SIG-M5 treated with dmso at 0.1 percent for 504 hours (cell line): ENCODE measurements at regions not wholly inside any gene's neighbourhood (a gene's known extent, or its start where the extent isn't known, plus 50 kb on each side); places are given as distances from the start of the nearest gene placed in this dataset.
"Not testable (repeated sequence)": the region's sequence is repeated elsewhere in the genome, so short reads cannot be mapped to it uniquely, and the experiment has no call there.

ENCODE experiments used
- DNase-seq: peaks from one replicate; lab custom pipeline; 2025; ENCODE audit not compliant: unreplicated experiment; lab: John Stamatoyannopoulos, UW

DNA sequence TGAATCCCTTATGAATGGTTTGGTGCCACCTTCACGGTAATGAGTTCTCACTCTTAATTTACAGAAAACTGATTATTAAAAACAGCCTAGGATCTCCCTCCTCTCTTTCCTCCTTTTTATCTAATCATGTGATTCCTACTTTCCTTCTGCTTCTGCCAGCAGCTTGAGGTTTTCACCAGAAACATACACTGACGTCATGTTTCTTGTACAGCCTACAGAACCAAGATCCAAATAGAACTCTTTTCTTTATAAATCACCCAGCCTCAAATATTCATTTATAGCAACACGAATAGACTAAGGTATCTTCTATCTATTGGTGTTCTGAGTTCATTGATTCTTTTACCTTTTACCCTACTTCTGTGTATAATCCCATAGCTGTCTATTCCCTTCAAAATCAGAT is 388.9 kb upstream of the CDH10 start:
- no peak for DNase-seq

DNA sequence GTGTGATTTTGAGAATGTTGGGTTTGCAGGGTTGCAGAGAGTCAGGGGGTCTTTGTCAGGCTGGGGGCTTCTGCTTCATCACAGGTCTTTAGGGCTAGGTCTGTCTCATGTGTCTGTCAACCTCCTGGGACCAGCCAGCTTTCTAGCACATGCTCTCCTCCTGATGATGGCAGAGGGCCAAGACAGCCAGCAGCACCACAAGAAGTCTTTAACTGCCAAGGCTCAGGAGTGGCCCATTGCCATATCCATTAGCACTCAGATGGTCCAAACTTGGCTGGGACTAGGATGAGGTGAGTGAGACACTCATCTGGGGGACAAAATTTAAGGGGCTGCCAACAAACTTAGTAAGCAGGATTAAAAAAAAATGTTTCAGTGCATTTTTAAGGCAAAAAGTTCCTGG is 384.2 kb upstream of the CDH10 start:
- no peak for DNase-seq

DNA sequence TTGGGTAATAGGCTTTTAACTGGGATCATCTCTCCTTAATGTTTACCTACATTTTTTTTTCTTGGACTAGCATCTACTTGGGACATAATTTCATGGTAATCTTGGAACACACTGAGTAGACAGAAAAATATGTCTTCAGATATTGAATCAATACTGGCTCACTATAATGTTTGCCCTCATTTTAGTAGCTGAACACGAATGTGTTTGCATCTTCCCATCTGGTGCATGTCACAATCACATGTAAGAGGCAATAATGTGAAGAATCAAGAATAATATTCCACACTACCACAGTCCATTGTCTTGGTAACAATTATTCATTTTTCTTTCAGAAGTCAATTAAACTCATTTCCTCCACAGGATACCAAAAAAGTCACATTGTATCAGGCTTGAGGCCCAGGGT is 382.7 kb upstream of the CDH10 start:
- DNase-seq: no peak

DNA sequence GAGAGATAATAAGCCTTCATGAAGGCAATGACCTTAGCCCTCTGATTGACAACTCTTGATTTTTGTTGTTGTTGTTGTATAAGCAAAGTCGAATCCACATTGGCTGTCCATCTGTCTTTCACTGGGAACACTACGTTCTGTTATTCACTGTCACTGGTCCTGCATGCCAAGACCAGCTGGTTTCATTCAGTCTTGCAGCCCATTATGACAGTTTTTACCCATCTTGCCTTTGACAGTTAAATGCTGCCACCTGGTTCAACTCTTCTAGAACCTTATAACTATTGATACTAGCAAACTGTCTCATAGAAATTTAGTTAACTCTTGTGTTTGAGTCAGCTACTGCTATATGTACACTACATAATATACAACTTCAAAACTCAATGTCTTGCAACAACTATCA is 382.3 kb upstream of the CDH10 start:
- DNase-seq: no peak

DNA sequence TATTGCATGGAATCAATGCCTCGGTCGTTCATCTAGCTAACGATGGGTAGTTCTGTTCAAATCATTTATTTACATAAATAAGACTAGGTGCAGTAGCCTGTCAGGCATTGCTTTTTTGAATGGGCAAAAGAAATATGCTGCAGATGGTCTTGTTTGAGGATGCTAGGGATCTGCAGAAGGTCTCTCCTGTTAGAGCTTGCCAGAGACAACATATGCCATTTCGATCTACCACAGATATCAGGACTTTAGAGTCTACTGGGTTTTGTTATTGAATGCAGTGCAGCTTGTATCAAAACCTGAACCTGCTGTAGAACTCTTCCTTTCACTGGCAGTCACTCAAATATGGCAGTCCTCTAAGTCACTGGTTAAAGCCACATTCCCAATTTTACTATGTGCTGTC is 381.1 kb upstream of the CDH10 start:
- DNase-seq: no peak

DNA sequence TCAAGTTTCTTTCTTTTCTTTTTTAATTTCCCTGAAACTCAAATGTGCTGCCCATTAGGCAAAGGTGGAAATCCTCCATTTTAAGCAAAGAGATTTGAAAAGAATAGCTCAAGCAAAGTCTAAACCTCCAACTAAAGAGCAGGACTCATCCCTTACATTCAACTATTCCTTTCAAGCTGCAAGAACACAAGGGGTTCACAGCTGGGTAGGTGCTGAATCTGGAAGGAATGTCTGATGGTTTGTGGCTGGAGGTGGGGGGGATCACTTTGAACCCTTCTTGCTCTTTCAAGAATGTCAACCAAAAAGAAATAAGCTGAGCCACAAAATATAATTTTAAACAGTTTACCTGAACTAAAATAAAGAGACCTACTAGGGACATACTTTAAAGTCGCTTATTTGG is 375.7 kb upstream of the CDH10 start:
- DNase-seq: no peak

DNA sequence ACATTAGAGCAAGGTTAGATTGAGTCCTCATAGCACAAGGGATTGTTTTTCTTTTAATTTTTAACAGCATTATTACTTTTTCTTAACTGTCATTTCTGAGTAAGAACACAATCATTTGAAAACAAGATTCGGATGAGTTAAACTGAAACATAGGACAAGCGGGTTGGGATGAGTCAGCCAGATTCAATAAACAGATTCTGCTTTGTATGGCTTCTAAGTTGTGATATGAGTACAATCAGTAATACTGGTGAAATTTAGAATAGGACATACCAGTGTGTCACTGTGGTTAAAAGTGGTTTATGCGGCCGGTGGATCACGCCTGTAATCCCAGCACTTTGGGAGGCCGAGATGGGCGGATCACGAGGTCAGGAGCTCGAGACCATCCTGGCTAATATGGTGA is 364.3 kb upstream of the CDH10 start:
- no peak for DNase-seq

DNA sequence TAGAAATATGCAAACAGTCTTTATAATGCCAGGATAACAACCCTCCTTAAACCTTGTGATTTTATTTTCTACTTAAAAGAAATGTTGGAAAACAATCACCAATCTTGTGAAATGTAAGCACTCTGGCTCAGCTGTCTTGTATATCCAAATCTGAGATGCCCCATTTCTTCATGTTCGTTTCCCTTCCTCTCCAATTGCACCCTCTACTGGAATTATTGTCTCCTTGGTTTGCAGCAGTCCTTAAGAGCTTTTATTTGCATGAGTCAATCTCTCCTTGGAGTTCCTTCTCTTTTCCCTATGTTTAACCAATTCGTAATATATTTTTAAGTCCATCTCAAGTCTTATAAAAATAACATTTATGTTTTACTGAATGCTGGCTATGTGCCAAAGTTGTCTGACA is 362.0 kb upstream of the CDH10 start:
- DNase-seq: peak; percentile 79

DNA sequence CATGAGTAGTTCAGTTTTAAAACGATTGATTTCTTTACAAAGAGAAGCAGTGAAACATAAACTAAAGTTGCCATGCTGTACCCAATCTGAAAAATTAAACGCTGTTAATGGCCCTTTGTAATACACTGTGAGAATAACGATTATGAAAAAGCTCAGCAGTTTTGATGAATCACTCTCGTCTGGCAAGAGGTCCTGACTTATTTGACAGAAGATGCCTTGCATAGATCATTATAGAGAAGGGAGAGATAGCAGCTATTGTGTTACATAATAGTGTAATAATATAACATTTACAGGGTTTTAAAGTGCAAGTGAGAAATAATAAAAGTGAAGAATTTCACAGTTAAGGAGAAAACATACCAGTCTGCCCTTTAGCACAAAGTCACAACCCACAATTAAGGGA is 361.5 kb upstream of the CDH10 start:
- DNase-seq: no peak

DNA sequence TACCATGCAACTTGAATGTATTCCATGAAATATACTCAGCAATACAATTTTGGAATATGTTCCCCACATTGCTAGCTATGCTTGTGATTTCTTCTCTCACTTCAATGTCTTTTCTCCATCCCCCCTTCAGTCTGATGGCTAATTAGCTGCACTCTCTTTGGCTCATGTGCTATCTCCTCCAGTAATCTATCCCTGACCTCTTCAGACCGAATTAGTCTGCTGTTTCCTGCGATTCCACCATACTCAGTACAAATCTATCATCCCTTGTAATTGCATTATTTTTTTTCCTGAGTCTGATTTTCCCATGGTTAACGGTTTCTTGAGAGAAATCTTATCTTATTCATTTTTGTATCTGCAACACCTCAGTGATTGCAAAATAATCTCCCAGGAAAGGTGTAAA is 360.7 kb upstream of the CDH10 start:
- DNase-seq: no peak

DNA sequence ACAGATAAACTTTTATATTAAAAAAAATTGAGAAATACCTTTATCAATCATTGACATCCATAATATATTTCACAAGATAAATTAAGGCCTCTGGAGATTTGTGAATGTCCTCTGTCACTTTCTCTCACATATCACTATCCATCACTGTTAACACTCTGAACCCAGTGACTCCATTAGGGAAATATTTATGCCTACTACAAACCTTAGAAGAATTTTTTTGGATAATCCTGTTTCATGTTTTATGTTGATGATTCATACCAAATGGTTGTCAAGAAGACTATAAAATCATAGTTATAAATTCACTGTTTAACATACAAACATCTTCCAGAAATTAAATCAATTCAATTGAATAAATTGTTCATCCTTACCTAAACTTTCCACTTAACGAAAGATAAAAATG is 357.6 kb upstream of the CDH10 start:
- DNase-seq: no peak

DNA sequence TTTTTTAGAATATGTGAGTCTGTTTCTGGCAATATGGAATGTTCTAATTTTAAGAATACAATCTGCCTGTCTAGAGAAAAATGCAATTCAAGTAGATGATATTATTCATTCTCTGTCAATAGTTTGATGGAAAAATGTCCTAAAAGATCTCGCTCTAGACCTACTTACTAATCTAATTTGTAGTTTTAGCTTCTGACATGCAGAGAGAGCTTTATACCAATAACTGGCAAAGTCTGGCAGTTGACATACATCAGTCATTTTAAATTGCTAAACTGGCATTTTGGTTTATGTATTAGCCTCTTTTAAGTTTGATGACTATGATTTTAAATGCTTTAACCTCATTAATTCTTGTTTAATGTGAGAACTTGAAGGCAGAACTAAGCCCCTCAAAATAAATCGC is 355.0 kb upstream of the CDH10 start:
- DNase-seq: no peak

DNA sequence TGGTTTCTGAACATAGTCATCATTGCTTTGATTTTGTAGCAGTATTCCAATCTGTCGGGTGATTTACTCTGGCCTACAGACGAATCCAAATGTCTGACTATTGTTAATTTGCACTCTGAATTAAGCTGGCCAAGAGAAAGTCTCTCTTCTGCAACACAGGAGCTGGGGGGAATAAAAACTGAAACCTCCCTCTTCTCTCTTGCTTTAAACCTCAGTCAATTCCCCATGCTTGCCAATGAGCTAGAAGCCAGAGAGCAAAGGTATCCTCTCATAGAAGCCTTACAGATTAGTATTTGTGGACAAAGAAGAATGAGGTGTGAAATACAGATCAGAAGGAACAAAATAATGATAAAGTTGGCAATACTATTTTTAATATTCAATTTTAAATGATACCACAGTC is 353.9 kb upstream of the CDH10 start:
- DNase-seq: no peak

DNA sequence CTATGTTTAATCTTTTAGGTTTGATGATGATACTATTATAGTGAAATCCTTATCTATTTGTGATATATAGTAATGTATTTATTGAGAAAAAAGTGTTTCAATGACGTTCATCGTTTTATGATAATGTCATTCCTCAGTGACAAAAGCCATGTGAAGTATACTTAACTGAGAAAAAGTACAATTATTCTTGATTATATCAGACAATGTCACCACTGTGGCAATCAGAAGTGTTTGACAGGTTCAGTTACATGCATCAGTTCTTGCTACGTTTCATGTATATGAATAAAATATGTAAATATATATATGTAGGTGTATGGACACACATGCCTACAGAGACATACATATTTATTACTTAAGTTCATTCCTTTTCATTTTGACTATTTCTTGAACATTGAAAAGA is 341.5 kb upstream of the CDH10 start:
- DNase-seq: no peak

DNA sequence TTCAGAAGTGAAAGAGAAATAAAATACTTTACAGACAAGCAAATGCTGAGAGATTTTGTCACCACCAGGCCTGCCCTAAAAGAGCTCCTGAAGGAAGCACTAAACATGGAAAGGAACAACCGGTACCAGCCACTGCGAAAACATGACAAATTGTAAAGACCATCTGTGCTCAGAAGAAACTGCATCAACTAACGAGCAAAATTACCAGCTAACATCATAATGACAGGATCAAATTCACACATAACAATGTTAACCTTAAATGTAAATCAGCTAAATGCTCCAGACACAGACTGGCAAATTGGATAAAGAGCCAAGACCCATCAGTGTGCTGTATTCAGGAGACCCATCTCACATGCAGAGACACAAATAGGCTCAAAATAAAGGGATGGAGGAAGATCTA is 333.8 kb upstream of the CDH10 start:
- not testable (repeated sequence) for DNase-seq

DNA sequence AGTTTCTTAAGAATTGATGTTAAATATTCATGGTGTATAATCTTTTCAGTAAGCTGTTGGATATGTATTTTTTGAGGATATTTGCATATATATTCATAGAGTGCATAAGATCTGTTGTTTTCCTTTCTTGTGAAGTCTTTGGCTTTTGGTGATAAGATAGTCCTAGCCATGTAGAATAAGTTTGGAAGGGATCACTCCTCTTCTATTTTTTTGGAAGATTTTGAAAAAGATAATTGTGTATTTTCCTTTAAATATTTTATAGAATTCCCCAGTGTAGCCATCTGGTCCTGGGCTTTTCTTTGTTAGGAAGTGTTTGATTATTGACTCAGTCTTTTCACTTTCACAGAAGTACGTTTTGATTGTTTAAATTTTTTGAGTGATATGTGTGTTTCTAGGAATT is 318.8 kb upstream of the CDH10 start:
- no peak for DNase-seq

DNA sequence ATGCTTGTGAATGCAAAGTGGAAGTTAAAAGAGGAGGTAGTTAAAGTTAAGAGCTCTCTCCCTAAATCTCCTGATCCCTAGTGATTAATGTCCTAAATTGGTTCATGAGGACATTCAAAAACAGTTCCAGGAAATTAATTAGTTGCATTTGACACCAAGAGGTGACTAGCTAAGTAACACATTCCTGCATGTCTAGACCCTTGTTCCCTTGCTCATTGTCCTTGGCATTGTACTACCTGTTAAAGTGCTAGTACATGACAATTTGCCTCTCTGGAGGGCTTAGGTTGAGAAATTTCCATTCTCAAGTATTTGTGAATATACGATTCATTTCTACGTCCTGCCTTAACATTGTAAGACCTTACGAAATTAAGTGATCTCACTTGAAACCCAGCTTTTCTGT is 278.6 kb upstream of the CDH10 start:
- no peak for DNase-seq

DNA sequence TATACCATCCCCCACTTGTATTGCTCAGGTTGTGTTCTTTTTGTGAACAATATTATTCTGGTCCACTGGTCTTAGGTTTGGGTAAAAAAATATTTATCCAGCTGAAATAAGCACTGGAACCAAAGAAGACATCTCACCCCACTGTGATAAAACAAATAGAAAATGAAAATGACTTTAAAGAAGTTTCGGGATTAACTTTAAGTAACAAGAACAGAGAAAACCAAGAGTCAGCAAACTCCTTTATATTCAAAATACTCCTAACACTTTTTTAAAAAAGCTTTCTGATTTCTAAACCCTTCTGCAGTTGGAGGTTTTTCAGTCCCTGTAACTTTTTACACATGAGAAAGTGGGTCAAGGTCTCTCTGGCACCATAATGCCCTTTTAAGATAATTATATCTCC is 273.9 kb upstream of the CDH10 start:
- DNase-seq: no peak

DNA sequence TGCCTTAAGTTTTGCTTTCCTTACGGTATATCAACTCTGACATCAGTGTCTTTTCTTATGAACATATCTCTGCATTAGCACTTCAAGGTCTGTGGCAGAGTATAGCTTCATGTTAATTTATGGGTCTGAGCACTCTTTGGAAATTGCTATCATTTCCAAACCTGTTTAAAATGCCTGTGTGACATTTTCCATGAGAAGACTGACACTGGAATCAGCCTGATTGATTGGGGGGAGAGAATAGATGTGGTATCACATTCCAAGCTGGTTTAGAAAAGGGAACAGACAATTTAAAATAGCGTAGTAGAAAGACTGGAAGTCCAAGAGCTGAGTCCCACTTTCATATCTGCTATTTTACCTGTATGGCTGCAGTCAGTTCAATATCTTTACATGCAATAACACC is 272.1 kb upstream of the CDH10 start:
- DNase-seq: no peak

DNA sequence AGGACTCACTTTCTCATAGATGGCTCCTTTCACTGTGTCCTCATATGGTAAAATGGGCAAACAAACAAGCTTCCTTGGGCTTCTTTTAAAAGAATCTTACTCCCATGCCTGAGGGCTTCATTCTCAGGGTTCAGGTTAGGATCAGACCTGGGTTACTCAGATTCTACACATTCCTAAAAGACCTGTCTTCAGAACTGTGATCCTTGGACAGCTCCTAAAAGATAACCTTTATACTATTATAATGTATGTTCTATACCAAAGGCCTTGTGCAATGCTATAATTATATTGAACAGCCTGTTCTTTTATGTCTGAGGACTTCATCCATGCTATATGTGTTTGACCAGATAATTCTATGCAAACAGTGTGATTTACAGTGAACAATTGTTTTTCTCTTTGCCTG is 264.4 kb upstream of the CDH10 start:
- no peak for DNase-seq

DNA sequence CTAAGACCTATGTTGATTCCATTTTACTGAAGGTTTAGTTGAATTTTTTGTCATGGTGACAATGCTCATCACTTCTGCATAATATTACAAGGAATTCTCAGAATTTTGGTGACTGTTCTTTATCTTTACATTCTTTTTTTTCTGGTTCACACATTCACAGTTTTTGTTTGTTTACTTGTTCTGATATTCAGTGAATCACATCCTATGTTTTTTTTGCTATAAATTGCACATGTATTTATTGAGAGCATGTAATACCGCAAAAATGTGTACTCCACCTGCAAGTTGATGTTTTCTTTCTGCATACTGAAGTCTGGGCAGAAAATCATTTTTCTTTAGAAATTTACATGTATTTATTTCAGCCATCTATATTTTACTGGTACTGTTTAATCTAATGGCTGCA is 261.9 kb upstream of the CDH10 start:
- no peak for DNase-seq

DNA sequence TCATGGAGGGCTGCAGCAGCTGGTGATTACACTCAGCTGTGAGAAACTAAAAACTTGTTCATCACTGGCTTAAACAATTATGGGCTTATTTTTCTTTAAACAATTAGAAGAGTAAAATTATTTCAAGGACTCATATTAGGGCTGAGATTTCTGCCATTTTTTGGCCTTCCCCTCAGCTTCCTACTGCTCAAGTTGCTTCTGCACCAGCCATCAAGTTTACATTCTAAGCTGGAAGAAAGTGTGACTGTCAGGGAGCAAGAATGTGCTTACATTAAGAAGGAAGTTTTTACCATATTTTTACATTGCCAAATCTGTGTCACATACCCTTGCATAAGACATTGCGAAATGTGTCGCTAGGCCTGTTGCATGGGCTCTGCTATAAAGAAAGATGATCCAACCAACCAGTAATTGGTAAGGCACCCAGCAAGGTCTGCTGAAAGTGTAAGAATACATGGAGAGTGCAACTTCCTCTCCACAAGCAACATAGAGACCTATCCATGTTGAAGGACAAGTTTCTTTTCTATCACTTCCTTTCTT is 260.3 kb upstream of the CDH10 start:
- DNase-seq: peak; percentile 86

DNA sequence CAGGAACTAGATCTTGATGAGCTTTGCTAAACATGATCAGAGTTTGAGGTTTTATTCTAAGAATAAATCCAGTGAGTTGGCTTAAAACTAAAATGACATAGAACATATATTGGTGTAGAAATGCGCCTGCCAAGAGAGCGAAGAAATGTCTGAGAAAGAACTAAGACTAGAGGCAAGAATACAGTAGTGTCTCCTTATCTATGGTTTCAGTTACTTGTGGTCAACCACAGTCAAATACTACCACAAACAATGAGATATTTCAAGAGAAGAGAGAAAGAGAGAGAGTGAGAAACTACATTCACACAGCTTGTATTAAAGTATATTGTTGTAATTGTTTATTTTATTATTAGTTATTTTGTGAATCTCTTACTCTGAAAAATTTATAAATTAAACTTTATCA is 254.4 kb upstream of the CDH10 start:
- peak; percentile 59 for DNase-seq

DNA sequence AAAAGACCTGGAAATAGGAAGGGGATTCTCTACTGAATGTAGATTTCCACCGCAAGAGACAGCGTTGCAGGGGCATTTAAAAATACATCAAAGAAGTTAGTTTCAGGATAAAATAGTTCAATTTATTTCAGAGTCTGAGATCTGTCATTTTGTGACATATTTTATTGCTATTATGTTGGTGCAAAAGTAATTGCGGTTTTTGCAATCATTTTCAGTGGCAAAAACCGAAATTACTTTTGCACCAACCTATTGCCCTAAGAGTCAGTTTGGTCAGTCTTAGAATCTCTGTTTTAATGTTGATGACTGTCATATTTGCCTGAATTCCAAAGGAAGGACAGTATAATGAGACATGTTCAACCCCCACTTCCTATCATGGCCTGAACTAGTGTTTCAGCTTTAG is 219.5 kb upstream of the CDH10 start:
- no peak for DNase-seq
